Ishikawa (cell line): ENCODE measurements at regions not wholly inside any gene's neighbourhood (a gene's known extent, or its start where the extent isn't known, plus 50 kb on each side); places are given as distances from the start of the nearest gene placed in this dataset.

Experiments
- CEBPB ChIP-seq: IDR thresholded peaks from 2 replicates; pipeline ENCODE4 v1.6.1; 2012
- CREB1 ChIP-seq: IDR thresholded peaks from 2 replicates; pipeline ENCODE4 v1.6.1; 2012; ENCODE audit warnings: low read depth
- EGR1 ChIP-seq: IDR thresholded peaks from 2 replicates; pipeline ENCODE4 v1.6.1; 2012
- EP300 ChIP-seq: IDR thresholded peaks from 2 replicates; pipeline ENCODE4 v1.6.1; 2012; ENCODE audit warnings: borderline replicate concordance
- FOXM1 ChIP-seq: IDR thresholded peaks from 2 replicates; pipeline ENCODE4 v1.6.1; 2012; ENCODE audit warnings: low read depth, borderline replicate concordance
- MAX ChIP-seq: IDR thresholded peaks from 2 replicates; pipeline ENCODE4 v1.6.1; 2012
- NFIC ChIP-seq: IDR thresholded peaks from 2 replicates; pipeline ENCODE4 v1.6.1; 2012
- RAD21 ChIP-seq: IDR thresholded peaks from 2 replicates; pipeline ENCODE4 v1.6.1; 2012; ENCODE audit warnings: low read depth
- REST ChIP-seq: IDR thresholded peaks from 2 replicates; pipeline ENCODE4 v1.6.1; 2012; ENCODE audit warnings: low read depth, mild to moderate bottlenecking
- TAF1 ChIP-seq: IDR thresholded peaks from 2 replicates; pipeline ENCODE4 v1.6.1; 2012; ENCODE audit warnings: low read depth, mild to moderate bottlenecking
- TCF12 ChIP-seq: IDR thresholded peaks from 2 replicates; pipeline ENCODE4 v1.6.1; 2012; ENCODE audit warnings: low read depth
- TEAD4 ChIP-seq: IDR thresholded peaks from 2 replicates; pipeline ENCODE4 v1.6.1; 2012
- YY1 ChIP-seq: IDR thresholded peaks from 2 replicates; pipeline ENCODE4 v1.6.1; 2012; ENCODE audit warnings: low read depth
- ZBTB7A ChIP-seq: IDR thresholded peaks from 2 replicates; pipeline ENCODE4 v1.6.1; 2012; ENCODE audit warnings: low read depth
- TF ChIP-seq, protein P1 (sequence below): IDR thresholded peaks from 2 replicates; pipeline ENCODE4 v1.6.1; 2012

- no peak for TF ChIP-seq FOXM1
- TF ChIP-seq YY1: no peak
- TF ChIP-seq, protein P1, sequence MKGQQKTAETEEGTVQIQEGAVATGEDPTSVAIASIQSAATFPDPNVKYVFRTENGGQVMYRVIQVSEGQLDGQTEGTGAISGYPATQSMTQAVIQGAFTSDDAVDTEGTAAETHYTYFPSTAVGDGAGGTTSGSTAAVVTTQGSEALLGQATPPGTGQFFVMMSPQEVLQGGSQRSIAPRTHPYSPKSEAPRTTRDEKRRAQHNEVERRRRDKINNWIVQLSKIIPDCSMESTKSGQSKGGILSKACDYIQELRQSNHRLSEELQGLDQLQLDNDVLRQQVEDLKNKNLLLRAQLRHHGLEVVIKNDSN: no peak
- no peak for TF ChIP-seq TEAD4
- TF ChIP-seq RAD21: no peak
- no peak for TF ChIP-seq TCF12
- no peak for TF ChIP-seq ZBTB7A
- TF ChIP-seq MAX: no peak
- no peak for TF ChIP-seq REST
- TF ChIP-seq EGR1: no peak
- TF ChIP-seq EP300: no peak
- TF ChIP-seq NFIC: no peak
- no peak for TF ChIP-seq CEBPB
- TF ChIP-seq CREB1: no peak
- TF ChIP-seq TAF1: no peak
Measured at GRCh38 chr2:429142-429541, 141.3 kb upstream of the ALKAL2 start.

DNA sequence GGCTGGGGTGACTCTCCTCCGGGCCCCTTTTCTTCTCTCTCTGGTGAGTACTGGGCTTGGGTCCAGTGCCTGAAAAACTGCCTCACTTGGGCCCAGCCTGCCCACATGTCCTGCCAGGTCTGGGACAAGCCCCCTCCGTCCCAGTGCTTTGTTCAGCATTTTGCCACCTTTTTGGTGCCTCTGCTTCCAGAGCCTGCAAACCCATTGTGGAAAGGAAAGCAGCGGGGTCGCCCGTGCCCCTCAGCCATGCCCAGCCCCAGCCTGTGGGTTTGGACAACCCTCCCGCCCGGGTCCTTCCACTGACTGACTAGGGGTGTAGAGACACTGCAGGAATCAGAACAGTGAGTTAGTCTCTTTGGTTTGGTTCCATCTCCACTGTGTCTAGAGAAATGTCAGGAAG is 140.7 kb upstream of the ALKAL2 start:
- TF ChIP-seq, protein P1: no peak
- no peak for TF ChIP-seq CREB1
- TF ChIP-seq TEAD4: no peak
- no peak for TF ChIP-seq TAF1
- TF ChIP-seq EP300: no peak
- TF ChIP-seq TCF12: no peak
- TF ChIP-seq ZBTB7A: no peak
- TF ChIP-seq REST: no peak
- no peak for TF ChIP-seq YY1

DNA sequence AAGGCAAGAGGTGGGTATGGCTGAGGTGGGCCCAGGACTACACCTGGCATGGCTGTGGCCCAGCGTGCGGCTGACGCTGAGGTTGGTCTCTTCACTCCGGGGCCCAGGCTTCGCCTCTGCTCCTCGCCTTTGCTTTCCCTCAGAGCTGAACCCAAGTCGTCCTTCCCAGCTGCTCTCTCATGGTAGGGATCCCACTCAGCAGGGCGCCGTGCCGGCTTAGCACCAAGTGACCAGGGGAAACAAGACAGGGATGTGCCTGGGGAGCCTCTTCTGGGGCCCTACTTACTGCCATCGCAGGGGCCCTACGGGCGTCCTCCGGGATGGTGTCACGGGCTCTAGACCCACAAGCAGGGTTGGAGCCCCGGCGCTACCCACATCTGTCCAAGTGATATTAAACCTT is 138.1 kb upstream of the ALKAL2 start:
- TF ChIP-seq REST (no peak), MAX (no peak), TAF1 (no peak), TEAD4 (no peak), EGR1 (no peak), YY1 (no peak)

- TF ChIP-seq YY1 (no peak), TAF1 (no peak), CREB1 (no peak), NFIC (no peak), EP300 (no peak)
Measured at GRCh38 chr2:425243-425642, 137.4 kb upstream of the ALKAL2 start.

- TF ChIP-seq TEAD4 (no peak), EGR1 (no peak), TAF1 (no peak), YY1 (no peak), CEBPB (no peak), MAX (no peak), ZBTB7A (no peak), FOXM1 (no peak), CREB1 (no peak)
- TF ChIP-seq, protein P1: no peak
Measured at GRCh38 chr2:424306-425171, 136.6 kb upstream of the ALKAL2 start.
